WI38 (cell line): ENCODE measurements at regions not wholly inside any gene's neighbourhood (a gene's known extent, or its start where the extent isn't known, plus 50 kb on each side); places are given as distances from the start of the nearest gene placed in this dataset.

Source experiments
- H3K4me3 ChIP-seq: 2 replicates; pipeline ENCODE4 v1.5.1; 2011; ENCODE audit warnings: low read depth, mild to moderate bottlenecking, control low read depth, low read length
- CTCF ChIP-seq: IDR thresholded peaks from 2 replicates; pipeline ENCODE4 v1.5.1; 2012; ENCODE audit warnings: low read depth, mild to moderate bottlenecking, control low read depth, low read length

DNA sequence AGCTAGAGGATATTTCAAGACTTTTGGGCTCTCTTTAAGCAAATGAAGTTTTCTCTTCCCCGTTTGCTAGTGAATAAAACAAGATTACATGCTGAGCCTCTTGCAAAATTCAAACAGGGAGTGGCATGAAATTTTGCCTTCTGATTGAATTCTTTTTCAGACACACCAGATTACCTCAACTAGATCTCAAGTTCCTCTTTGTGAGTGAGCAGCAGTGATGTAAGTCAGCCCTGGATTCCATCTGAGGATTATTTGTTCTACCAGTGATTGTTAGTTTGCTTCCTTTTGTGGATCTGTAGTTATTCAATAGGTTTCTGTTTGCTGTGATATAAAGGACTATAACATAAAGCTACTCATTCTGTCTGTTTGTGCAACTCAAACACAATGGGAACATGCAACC lies 407.7 kb downstream of the LMO7 start:
- no peak overlapping the region for H3K4me3 ChIP-seq
- no peak for TF ChIP-seq CTCF

- no peak overlapping the region for H3K4me3 ChIP-seq
- no peak for TF ChIP-seq CTCF
Observed at GRCh38 chr13:76038920-76039716, 403.0 kb downstream of the LMO7 start.

DNA sequence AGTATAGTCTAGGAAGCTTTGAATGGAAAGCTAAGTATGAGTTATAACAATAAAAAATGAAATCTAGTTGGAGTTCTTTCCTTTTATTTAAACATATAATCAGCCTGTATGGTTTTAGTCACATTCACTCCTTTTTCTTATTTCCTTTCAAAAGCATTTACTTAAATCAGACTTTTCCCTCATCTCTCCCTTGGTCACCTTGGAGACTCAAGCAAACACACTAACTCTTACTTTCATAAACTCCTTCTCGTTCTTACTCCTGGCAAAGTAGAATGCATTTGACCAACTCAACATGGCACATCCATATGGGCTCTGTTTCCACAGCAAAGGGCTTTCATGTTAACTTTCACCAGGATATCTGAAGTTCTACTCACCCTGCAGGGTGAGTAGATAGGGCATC lies 400.0 kb downstream of the LMO7 start:
- no peak for TF ChIP-seq CTCF
- H3K4me3 ChIP-seq: no peak overlapping the region

- TF ChIP-seq CTCF: no peak
- H3K4me3 ChIP-seq: no peak overlapping the region
Observed at GRCh38 chr13:76035711-76036110, 399.6 kb downstream of the LMO7 start.

- H3K4me3 ChIP-seq: no peak overlapping the region
- no peak for TF ChIP-seq CTCF
Observed at GRCh38 chr13:76029706-76030105, 393.6 kb downstream of the LMO7 start.

GRCh38 chr13:76029088-76029487 lies 393.0 kb downstream of the LMO7 start:
- no peak for TF ChIP-seq CTCF
- no peak overlapping the region for H3K4me3 ChIP-seq

DNA sequence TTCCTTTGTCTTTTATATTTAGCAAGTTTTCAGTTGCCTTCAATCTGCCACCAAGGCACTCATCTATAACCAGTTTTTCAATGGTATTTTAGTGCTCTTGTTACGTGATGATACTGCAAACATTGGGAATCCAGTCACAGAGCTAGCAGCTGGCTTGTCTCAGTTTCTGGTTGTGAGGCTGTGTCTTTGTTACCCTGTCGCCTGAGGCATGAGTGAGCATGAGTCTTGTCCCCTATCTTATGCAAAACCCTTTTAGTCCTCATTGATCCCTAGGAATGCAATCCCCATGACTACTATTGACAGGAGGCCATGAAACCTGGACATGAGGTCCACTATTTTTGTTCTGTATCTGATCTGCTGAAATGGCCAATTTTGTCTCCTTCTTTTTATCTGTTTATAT lies 391.0 kb downstream of the LMO7 start:
- no peak overlapping the region for H3K4me3 ChIP-seq
- no peak for TF ChIP-seq CTCF
